Suppressor macrophage treated with lipopolysaccharide for 4 hours (primary cell): ENCODE measurements at regions not wholly inside any gene's neighbourhood (a gene's known extent, or its start where the extent isn't known, plus 50 kb on each side); places are given as distances from the start of the nearest gene placed in this dataset.
"Not testable (repeated sequence)": the region's sequence is repeated elsewhere in the genome, so short reads cannot be mapped to it uniquely, and the experiment has no call there.

ENCODE experiments used
- DNase-seq: peaks from one replicate; pipeline ENCODE4 v3.0.0-alpha.2; 2020

DNA sequence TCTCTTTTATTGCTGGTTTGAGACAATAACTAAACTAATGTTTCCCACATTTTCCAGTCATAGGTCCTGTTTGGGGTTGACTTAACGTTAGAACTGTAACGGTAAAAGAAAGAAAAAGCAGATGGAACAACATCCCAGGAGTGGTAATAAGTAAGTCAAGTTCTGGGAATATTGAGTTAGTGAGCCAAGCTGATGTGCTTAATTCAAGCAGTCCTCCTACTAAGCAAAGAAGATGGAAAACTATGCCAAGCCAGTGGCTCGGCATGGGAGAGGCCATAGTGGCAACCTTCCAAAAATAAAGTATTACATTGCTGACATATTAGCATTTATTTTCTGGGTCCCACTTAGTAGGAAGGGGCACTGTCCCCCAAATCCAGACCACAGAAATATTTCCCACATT is 161.7 kb upstream of the CDH5 start:
- DNase-seq, result no peak

- DNase-seq, result no peak
Measured at GRCh38 chr16:66203476-66203875, 163.0 kb upstream of the CDH5 start.

DNA sequence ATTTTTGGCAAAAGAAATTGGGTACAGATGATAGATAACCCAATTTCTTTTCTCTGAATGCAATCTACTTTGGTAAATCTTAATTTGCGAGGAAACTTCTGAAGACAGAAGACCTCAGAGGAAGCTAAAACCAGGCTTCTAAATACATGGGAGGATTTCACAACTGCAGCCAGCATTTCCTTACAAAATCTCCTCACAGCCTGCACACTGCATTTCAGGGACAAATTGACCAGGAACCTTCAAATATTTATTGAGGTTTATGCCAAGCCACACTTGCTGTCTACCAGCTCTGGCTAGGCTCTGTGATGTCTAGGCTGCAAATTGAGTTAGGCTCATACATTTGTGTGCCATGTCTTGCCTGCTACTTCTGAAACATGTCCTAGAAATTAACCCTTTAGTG is 167.3 kb upstream of the CDH5 start:
- DNase-seq, result peak; percentile 30

DNA sequence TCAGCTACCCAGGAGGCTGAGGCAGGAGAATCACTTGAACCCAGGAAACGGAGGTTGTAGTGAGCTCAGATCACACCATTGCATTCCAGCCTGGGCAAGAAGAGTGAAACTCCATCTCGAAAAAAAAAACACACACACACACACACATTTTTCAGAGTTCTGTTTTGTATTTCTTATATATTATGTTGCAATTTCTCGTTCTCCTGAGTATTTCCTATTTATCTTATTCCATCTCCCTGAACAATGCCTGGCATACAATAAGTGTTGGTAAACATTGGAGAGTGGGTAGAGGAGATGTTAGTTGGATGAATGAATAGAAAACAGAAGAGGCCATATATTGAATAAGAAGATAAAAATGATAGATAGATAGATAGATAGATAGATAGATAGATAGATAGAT is 167.8 kb upstream of the CDH5 start:
- DNase-seq, result no peak

GRCh38 chr16:66197668-66198278 is 168.7 kb upstream of the CDH5 start:
- no peak for DNase-seq

- DNase-seq, result no peak
Measured at GRCh38 chr16:66196770-66197169, 169.7 kb upstream of the CDH5 start.

GRCh38 chr16:66194866-66195265 is 171.6 kb upstream of the CDH5 start:
- DNase-seq, result no peak

- DNase-seq, result no peak
Measured at GRCh38 chr16:66193543-66194229, 172.8 kb upstream of the CDH5 start.

GRCh38 chr16:66190411-66190810 is 176.1 kb upstream of the CDH5 start:
- no peak for DNase-seq

DNA sequence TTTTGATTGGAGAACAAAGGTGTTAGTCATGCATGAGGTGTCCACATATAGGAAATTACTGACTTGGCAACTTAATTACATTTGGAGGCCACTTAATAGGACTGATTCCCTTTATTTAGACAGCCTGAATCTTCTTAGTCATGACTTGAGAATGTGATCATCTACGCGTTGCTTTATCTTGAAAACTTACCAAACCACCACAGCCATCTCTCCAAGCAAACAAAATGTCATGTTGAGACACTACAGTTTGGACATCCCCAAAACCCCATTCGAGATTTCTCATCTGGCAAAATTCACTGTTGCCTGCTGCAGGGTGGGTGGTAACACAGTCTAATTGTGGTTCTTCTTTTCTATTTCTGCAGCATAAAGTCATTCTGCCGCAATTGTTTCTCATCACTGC is 176.5 kb upstream of the CDH5 start:
- DNase-seq, result peak; percentile 37

DNA sequence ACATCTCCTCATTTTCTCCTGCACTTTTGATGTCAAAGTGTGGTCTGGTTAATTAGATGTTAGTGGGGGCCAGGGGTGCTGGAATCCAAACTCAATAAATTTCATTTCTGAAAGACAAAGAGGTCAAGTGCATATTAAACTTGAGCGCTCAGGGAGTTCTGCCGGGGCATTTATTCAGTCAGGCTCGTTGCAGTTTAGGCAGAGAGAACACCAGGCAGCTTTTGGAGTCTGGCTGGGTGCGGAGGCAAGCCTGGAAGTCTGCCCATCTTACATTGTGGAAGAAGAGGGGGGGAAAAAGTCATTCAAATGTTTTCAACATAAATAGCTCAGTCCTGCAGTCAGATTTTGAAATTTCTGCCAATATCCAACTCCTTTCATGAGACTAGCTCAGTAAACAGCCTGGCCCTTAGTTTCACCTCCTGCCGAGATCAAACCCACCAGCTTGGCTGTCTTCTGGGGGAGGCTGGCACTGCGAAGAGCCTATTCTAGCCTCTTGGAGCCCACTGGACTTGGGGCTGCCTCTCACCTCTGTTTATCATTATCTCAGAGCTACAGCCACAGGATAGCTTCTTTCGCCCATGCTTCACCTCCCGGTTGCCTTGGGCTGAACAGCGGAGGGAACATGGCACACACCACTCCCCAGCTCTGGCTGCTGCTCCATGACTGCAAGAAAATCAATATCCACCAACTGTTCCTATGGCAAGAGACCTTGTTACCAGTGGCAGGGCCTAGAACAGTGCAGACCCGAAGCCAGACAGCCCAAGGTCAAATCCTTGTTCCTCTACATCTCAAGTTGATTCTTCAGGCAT is 177.4 kb upstream of the CDH5 start:
- no peak for DNase-seq

GRCh38 chr16:66186251-66186785 is 180.2 kb upstream of the CDH5 start:
- DNase-seq, result no peak

DNA sequence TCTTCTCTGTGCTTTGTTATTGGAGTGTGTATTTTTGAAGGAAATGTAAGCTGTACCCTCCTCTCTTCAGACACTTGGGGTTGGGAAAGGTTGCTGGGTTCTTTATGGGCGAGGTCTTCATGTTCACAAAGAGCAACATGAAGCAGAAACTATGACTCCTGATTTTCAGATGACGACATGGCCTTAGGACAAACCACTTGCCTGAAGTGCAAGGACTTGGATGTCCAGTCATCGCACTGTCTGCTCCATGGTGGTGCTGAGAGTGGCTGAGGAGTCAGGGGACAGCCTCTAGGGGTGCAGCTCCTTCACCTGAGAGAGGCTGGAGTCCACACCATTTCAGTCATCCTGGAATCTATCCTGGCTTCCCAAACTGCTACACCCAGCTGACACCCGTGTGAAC is 183.9 kb upstream of the CDH5 start:
- no peak for DNase-seq

DNA sequence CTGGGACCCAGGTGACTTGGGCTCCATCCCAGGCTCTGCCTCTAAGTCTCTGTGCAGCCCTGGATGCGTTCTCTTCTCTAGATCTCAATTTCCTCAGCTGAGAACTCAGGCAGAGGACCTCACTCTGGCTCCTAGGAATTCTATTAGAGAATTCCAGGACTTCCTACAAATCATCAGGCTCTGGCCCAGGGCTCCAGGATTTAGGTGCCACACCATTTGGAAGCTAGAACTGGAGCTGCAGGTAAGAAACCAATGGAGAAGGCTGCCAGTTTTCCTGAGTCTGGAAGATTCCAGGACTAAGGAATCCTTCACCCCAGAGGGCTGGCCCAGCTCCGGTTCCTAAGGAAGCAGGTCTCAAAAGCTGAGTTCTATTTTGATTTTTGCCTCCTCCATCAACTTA is 189.8 kb upstream of the CDH5 start:
- no peak for DNase-seq

DNA sequence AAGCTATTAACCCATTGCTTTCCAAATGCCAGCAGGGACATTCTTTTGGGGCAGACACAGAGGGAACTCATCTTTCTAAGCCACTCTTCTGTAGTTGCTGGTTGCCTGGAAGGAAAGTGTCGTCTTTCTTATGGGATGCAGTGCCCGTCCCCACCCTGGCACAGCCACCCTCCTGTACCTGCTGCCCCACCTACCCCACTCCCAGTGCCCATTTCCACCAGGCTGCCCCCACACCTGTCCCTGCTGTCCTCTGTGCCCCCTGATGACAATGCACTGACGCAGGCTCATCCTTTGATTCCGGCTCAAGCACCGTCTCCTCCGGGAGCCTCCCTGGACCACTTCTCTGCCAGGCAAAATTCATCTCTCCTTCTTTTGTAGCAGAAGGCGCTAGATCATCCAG is 190.4 kb upstream of the CDH5 start:
- no peak for DNase-seq

DNA sequence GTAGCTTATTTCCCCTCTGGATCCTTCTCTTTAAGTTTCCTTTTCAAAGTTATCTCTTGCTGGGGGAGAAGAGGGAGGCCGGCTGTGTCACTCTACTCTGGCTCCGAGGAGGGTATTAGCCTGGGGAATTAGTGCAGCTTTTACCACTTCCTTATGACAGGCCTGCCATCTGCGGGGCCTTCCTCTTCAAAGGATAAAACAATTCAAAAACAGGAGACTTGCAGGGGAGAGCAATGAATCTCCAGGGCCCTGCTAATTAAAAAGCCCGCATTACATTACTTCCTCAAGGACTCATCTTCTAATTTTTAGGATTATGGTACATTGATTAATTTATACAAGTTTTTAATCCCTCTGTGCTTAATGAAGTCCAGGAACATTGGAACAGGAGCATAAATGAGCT is 190.9 kb upstream of the CDH5 start:
- peak; percentile 8 for DNase-seq

- DNase-seq, result no peak
Measured at GRCh38 chr16:66175058-66175457, 191.4 kb upstream of the CDH5 start.

- not testable (repeated sequence) for DNase-seq
Measured at GRCh38 chr16:66173796-66174195, 192.7 kb upstream of the CDH5 start.

- DNase-seq, result not testable (repeated sequence)
Measured at GRCh38 chr16:66173181-66173580, 193.3 kb upstream of the CDH5 start.

DNA sequence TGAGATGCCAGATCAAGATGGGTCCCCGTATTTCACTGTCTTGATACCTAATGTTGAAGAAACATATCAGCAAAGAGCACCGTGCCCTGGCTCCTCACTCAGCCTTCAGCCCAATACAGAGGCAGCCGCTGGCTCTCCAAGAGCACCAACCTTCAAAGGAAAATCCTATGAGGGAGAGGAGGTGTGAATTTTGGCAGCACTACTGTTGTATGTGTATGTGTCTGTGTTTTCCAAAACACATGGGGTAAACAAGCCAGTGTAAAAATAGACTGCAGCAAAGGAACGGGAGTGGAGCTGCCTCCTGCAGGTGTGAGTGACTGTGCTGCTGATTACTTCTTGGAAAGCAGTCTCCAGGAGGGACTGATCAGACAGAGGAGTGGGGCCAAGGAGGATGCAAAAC is 194.0 kb upstream of the CDH5 start:
- no peak for DNase-seq

DNA sequence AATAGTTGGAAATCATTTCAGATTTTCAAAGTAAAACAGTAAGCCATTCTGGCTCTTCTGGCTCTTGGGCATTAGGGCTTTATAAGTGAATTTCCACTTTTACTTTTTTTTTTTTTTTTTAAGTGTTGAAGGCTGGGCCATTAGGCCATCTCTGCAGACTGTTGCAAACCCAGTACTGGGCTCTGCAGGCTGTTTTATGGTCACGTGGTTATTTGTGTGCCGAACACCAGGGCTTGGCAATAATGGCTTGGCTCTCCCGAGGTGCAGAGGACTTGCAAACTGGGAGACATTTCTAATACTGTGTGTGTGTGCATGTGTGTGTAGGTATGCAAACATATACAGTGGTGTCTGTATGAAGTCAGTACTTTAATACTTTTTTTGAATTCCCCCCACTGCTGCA is 194.9 kb upstream of the CDH5 start:
- DNase-seq, result no peak

DNA sequence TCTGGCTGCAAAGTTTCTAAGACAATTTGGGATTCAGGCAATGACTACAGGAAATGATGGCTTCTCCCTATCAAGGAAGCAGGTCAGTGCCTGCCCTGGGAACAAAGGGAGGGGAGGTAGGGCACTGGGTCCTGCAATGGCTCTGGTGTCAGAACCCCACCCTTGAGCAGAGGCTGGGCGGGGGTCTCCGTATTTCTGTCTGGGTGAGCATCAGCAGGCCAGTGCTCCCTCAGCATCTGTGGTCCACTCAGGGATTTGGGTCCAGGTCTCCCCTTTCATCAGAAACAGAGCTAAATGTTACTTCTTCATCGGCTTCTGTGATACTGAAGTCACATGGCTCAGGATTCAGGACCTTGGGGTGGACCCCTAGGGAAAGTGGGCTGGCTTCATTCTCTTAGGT is 195.5 kb upstream of the CDH5 start:
- DNase-seq, result no peak

GRCh38 chr16:66169817-66170216 is 196.7 kb upstream of the CDH5 start:
- DNase-seq, result no peak

DNA sequence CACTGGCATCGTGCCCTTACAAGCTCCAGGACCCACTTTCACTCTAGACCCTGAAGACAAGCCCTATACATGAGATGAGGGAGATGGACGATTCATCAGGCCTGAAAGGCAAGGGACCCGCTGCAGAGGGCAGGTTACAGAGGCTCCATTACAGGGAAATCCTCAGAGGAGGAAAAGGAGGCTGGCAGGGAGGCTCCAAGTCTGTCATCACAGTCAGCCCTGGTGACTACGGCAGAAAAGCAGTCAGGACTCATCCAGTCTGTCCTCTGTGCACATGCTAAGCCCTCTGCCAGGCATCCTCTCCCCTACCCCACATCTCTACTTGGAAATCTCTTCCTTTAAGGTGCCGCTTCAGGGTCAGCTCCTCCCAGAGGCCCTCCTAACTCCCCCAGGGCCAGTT is 197.7 kb upstream of the CDH5 start:
- no peak for DNase-seq
